T1000 (cell line): ENCODE measurements at regions not wholly inside any gene's neighbourhood (a gene's known extent, or its start where the extent isn't known, plus 50 kb on each side); places are given as distances from the start of the nearest gene placed in this dataset.

ENCODE experiments used
- DNase-seq: peaks from one replicate; lab custom pipeline; 2025; ENCODE audit warnings: mixed read lengths; lab: John Stamatoyannopoulos, UW

GRCh38 chr14:32022938-32023466 lies 54.1 kb upstream of the ARHGAP5 start:
- no peak for DNase-seq

GRCh38 chr14:32023540-32023939 lies 53.6 kb upstream of the ARHGAP5 start:
- DNase-seq = no peak

- no peak for DNase-seq
Observed at GRCh38 chr14:32027255-32027939, 49.7 kb upstream of the ARHGAP5 start.
